ENCODE measurements at regions not wholly inside any gene's neighbourhood (a gene's known extent, or its start where the extent isn't known, plus 50 kb on each side); places are given as distances from the start of the nearest gene placed in this dataset.
A peak's percentile ranks its signal among the peaks of the same experiment; 100 is the strongest.

DNA sequence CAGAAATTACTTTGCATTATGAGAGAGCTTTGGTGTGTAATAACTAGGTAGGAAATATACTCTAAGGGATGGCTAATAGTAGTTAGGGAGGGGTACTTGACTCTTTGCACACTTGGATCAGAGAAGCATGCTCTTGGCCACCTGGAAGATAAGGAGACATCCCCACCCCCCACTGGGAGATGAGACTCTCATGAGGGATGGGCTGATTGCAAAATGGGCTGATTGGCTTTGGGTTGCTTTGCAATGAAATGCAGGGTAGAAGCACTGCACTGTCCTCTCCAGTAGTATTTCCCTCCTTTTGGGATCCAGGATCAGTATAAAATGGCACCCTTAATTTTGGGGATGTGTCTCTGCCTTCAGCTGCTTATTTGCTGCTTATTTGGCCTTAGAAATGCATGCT is 71.2 kb upstream of the EPS8L3 start:
- Histone ChIP-seq H3K9me3 (no peaks in the 10 kb centered on the region), H3K27me3 (no peaks in the 10 kb centered on the region), H3K36me3 (no peaks in the 10 kb centered on the region), H3K4me1 (no peaks in the 10 kb centered on the region), H3K4me3 (no peak overlapping the region), H3K27ac (no peak overlapping the region)
- ATAC-seq (no peak), DNase-seq (no peak)
- no peak for TF ChIP-seq POLR2A (IDR thresholded peaks at IDR 0.05)
- TF ChIP-seq, protein P1, sequence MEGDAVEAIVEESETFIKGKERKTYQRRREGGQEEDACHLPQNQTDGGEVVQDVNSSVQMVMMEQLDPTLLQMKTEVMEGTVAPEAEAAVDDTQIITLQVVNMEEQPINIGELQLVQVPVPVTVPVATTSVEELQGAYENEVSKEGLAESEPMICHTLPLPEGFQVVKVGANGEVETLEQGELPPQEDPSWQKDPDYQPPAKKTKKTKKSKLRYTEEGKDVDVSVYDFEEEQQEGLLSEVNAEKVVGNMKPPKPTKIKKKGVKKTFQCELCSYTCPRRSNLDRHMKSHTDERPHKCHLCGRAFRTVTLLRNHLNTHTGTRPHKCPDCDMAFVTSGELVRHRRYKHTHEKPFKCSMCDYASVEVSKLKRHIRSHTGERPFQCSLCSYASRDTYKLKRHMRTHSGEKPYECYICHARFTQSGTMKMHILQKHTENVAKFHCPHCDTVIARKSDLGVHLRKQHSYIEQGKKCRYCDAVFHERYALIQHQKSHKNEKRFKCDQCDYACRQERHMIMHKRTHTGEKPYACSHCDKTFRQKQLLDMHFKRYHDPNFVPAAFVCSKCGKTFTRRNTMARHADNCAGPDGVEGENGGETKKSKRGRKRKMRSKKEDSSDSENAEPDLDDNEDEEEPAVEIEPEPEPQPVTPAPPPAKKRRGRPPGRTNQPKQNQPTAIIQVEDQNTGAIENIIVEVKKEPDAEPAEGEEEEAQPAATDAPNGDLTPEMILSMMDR (IDR thresholded peaks at IDR 0.05), result no peak
- intact Hi-C loops (cut with DNase I), result no loop called here

DNA sequence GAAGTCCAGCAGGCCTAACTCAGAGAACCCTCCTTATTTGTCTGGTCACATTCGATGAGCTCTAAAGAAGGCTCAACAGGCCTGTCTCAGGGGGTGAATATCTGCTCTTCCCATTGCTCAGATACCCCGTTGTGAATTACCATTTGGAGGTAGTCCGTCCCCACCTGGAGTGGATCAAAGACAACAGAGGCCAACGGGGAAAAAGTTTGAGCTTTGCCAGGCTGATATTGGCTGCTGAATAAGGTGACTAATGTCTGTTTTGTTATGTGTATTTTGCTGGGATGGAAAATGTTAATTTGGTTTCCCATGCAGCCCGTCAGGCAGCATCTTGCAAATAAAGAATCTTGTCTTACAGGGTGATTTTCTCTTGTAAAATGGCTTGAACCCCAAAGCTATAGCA is 69.2 kb upstream of the EPS8L3 start:
- ATAC-seq (no peak), DNase-seq (no peak)
- H3K27ac ChIP-seq, result no peak overlapping the region
- H3K27me3 ChIP-seq, result no peaks in the 10 kb centered on the region
- no peak for TF ChIP-seq POLR2A (IDR thresholded peaks at IDR 0.05)
- TF ChIP-seq, protein P1 (IDR thresholded peaks at IDR 0.05), result no peak
- WGBS (ENCODE audit: insufficient coverage, low coverage, low lambda C conversion rate, missing lambda C conversion rate), result 64% methylated on average over 3 of the region's 5 CpGs
- H3K4me3 ChIP-seq, result no peak overlapping the region
- peaks cover 0 to under 1% (median 0%) of the 10 kb centered on the region in 4 donors for H3K4me1 ChIP-seq
- H3K36me3 ChIP-seq, result no peaks in the 10 kb centered on the region
- no peaks in the 10 kb centered on the region for H3K9me3 ChIP-seq
- intact Hi-C loops (cut with DNase I), result no loop called here

DNA sequence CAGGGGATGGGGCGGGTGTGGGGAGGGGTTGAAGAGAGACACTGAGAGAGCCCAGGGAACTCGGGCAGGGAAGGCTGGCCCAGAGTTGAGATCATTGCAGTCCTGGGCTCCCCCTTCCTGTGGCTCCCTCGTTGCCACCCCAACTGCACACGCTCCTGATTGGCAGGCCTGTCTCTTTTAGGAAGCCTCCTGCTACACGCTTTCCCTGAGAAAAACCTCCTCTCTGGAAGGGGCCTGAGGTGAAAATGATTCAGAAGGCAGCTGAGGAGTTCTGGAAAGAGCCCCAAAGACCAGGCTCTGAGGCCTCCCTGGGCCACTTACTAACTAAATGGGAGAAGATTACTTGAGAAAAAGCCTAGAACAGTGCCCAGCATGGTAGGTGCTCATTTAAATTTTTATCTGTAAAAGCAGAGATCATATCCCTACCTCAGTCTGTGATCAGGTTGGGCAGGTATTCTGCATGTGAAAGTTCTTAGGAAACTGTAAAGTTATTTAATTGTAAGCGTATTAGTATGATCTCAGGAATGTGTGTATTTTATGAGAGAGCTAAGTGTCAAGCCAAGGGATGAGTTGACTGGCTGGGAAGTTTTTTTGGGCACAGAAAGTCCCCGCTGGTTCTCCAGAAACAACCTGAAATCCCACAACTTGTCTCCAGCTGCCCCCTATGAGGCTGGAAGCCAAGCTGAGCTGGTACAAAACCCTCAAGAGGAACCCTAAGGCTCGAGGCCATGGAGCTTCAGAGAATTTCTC is 65.2 kb upstream of the EPS8L3 start:
- whole genome bisulfite sequencing (ENCODE audit: insufficient coverage, low coverage, low lambda C conversion rate, missing lambda C conversion rate), result 90% methylated on average over 6 of the region's 8 CpGs
- H3K27ac ChIP-seq, result no peak overlapping the region
- H3K27me3 ChIP-seq, result no peaks in the 10 kb centered on the region
- peaks cover 0 to 17% (median 2%) of the 10 kb centered on the region in 4 donors for H3K4me1 ChIP-seq
- DNase-seq, result no peak
- no peaks in the 10 kb centered on the region for H3K9me3 ChIP-seq
- intact Hi-C loops (cut with DNase I), result no loop called here
- TF ChIP-seq POLR2A (IDR thresholded peaks at IDR 0.05), result no peak
- TF ChIP-seq, protein P1 (IDR thresholded peaks at IDR 0.05), result no peak
- H3K4me3 ChIP-seq, result no peak overlapping the region
- no peaks in the 10 kb centered on the region for H3K36me3 ChIP-seq
- no peak for ATAC-seq

DNA sequence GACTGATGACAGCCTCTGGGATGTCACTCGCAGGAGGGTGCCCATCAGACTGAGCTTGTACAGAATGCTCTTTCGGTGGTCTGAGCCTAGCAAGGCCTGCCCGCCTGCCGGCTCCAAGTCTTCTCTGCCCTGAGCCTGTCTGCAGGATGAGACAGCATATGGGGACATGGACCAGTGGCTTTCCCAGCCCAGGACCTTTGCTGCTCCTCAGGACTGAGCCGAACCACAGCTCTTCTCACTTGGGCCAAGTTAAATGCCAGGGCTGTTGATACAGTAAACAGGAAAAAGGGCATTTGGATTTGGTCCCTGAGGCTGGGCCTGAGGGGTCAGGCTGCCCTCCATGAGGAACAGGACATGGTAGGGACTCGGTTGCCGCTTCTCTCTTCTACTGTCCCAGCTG is 64.3 kb upstream of the EPS8L3 start:
- ATAC-seq (peak; percentile 44 to 68 (median 58)), DNase-seq (no peak)
- intact Hi-C loops (cut with DNase I), result no loop called here

More for the DNA sequence above, 64.3 kb upstream of the EPS8L3 start:
- Histone ChIP-seq H3K27ac (no peak overlapping the region), H3K4me1 (peaks cover 0 to 27% (median 4%) of the 10 kb centered on the region in 4 donors), H3K27me3 (no peaks in the 10 kb centered on the region), H3K4me3 (no peak overlapping the region), H3K9me3 (no peaks in the 10 kb centered on the region), H3K36me3 (no peaks in the 10 kb centered on the region)
- TF ChIP-seq, protein P1 (IDR thresholded peaks at IDR 0.05), result no peak
- no peak for TF ChIP-seq POLR2A (IDR thresholded peaks at IDR 0.05)
- 47% methylated on average over 3 of the region's 7 CpGs for WGBS (ENCODE audit: insufficient coverage, low coverage, low lambda C conversion rate, missing lambda C conversion rate)

Data from right lobe of liver (tissue), 6 donors.